NOMO-1 (cell line): ENCODE measurements at regions not wholly inside any gene's neighbourhood (a gene's known extent, or its start where the extent isn't known, plus 50 kb on each side); places are given as distances from the start of the nearest gene placed in this dataset.
"Not testable (repeated sequence)": the region's sequence is repeated elsewhere in the genome, so short reads cannot be mapped to it uniquely, and the experiment has no call there.

Experiments
- DNase-seq, 2 experiments: peaks; one replicate each; lab custom pipeline; 2025; ENCODE audit not compliant: unreplicated experiment in 2 of 2; lab: John Stamatoyannopoulos, UW

DNA sequence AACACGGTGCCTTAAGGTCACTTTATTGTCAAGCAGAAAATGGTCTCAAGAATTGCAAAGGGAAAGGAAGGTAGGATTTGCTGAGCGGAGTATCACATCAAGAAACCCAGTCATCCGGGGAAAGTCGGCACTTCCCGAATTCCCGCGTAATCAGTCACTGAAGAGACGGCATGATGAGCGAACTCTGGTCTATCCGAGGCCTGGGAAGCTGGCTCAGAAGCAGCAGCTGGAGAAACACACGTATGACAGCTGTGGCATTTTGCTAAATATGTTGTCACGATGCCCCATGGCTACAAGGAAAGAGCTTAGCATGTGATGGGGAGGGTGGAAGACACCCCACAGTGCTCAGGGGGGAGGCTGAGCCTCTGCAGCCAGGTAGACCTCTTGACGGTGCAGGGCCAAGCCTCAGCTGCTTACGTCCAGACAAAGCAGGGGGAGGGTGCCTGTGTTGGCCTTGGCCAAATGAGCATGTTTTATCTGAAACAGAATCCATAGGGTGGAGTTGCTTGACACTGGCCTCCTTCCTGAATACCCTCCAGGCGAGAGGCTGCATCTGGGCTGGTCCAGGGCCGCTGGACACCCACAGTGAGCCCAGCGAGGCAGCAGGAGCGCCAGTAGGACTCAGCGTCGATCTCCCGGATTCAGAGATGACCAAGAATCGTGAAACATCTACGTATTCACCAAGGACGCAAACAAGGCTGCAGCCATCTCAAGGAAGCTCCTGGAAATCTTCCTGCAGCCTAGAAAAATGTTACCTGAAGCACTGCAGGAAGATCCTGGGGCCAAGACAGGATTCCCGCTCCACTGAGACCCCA is 118.8 kb upstream of the AFDN start:
- DNase-seq = no peak

- DNase-seq = no peak
These were observed 118.1 kb upstream of the AFDN start for GRCh38 chr6:167708501-167709094.

- DNase-seq = no peak
These were observed 117.5 kb upstream of the AFDN start for GRCh38 chr6:167709196-167709595.

DNA sequence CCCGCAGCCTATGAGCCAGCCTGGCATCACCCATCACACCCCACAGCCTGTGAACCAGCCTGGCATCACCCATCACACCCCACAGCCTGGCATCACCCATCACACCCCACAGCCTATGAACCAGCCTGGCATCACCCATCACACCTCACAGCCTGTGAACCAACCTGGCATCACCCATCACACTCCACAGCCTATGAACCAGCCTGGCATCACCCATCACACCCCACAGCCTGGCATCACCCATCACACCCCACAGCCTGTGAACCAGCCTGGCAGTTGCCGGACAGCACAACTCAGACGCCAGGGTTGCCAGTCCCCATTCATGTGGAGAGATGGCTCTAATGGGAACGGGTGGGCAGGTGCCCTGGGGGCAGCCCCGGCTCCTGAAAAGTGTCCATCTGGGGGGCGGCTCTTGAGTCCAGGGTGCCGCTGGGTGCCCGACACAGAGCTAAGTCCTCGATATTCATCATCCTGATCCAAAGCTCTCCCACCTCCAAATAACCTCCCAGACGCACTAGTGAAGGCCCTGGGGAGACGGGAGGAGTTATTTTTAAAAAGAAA is 116.9 kb upstream of the AFDN start:
- DNase-seq = not testable (repeated sequence)

GRCh38 chr6:167710363-167710920 is 116.3 kb upstream of the AFDN start:
- no peak for DNase-seq

DNA sequence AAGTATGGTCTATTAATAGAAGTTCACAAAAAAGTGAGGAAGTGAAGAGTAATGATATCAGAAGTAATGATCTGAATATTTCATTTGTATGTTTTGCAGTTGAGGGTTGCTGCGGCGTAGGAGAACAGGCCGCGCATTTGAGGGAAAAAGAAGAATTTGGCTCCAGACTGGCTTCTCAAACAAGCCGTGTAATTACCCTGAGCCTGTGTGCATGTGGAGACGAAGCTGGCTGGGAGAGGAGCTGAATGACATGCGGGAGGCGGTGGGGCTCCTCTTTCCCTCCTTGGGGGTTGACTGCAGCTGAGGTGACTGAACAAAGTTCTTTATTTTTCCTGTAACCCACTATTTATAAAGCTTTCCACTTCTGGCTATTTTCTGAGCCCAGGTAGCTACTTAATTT is 115.5 kb upstream of the AFDN start:
- DNase-seq = no peak

GRCh38 chr6:167711768-167712730 is 114.7 kb upstream of the AFDN start:
- no peak for DNase-seq

- no peak for DNase-seq
These were observed 113.8 kb upstream of the AFDN start for GRCh38 chr6:167712731-167713475.

DNA sequence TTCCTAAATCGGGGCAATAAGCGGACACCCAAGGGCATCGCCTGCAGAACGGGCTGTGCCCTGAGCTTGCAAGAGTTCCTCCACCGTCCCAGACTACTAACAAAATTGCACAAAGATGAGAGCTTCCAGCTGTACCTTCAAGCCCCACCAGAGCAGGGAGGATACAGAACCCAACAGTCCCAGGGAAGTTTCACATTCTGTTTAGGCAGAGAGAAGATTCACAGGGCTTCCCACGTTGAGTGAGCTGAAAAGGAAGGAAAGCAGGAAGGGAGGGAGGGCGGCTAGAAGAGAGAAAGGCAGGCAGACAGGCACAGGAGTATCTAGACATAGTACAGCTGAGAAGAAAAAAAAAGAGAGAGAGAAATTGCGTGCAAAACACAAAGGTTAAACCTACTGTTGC is 112.6 kb upstream of the AFDN start:
- DNase-seq = no peak

GRCh38 chr6:167717455-167717854 is 109.3 kb upstream of the AFDN start:
- no peak for DNase-seq

DNA sequence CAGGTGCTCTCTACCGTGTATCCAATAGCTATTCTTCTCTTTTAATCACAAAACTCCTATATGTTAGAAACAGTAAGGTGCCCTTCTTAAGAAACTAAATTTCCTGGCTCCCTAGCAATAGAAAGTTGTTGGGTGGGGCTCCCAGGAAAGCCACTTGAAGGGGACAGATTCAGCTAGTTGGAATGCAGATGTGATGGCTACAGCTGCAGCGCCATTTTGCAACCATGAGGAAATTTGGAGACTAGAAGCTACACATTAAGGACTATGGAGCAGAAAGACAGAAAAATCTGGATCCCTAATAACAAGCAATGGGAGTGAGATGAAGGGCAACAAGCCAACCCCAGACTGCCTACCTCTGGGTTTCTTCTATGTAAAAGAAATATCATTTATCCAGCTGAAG is 108.8 kb upstream of the AFDN start:
- no peak for DNase-seq

- DNase-seq = no peak
These were observed 106.8 kb upstream of the AFDN start for GRCh38 chr6:167719920-167720319.

GRCh38 chr6:167720456-167721285 is 106.0 kb upstream of the AFDN start:
- no peak for DNase-seq

DNA sequence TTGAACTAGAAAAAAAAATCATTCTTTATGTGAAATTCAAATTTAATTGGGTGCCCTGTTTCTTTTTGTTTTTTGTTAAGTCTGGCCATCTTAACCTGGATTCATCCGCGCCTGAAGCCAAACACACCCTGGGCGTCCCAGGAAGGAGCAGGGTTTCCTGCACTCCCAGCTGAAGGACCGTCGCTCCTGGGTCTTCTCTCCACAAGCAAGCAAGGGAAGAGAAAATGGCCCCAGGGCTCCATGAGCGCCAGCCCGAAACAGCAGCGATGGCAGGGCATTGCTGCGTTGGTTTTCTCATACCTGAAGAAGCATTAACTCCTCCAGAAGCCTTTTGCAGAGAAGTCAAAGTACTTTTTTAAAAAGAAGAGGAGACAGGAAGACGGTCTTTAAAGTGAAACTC is 105.4 kb upstream of the AFDN start:
- DNase-seq = no peak

- DNase-seq = no peak
These were observed 103.9 kb upstream of the AFDN start for GRCh38 chr6:167722634-167723309.

DNA sequence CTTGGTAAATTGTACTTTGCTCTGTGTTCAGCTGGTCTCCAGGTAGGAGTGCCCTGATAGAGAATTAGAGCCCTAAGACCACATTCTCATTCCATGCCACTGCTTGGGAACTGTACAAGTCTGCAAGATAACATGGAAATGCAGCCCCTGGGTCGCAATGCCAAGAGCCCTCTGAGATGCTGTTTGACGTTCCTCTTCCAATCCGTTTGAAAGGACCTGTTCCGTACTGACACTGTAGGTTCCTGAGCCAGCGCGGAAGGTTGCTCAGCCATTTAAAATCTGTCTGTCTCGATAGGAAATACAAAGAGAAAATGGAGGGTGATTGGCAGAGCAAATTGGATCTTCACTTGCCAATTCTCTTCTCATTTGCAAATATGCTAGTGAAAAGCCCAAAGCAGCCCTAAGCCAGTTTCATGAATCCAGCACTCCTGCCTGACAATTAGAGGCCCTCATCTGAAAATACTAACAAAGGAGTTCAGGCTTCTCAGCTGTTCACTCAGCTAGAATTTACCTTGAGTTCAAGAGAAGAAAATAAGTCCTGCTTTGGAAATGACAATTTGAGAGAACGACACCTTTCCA is 100.6 kb upstream of the AFDN start:
- no peak for DNase-seq

DNA sequence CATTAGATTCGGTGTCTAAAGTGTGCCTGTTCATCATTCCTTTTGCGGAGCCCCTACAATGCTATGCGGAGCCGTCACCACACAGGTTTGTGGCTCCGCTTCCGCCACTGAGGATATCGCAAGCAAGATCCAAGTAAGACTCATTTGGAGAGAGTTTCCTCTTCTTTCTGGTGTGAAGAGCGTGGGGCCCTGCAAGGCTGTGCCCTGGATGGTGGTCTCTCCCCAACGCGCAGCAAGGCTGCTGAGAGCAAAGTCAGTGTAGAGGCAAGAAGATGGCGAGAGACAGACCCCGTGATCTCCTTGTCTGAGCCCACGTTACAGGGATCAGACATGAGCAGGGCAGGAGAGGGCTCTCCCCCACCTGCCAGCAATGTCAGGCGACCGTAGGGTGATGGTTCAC is 96.3 kb upstream of the AFDN start:
- DNase-seq = no peak

- DNase-seq = no peak
These were observed 95.5 kb upstream of the AFDN start for GRCh38 chr6:167731216-167731615.
